K562 (cell line): ENCODE measurements at regions not wholly inside any gene's neighbourhood (a gene's known extent, or its start where the extent isn't known, plus 50 kb on each side); places are given as distances from the start of the nearest gene placed in this dataset.

Experiments used
- ATAC-seq: fragments of 200-7000 bp; cut with Tn5 transposase; 3 replicates; pipeline ENCODE4 v1.9.1; 2020; ENCODE audit warnings: moderate library complexity
- BruUV-seq: library from RNA; stranded (reverse); fragments of 400-500 nt; replicated peaks from 2 replicates; lab custom pipeline; 2021; lab: Mats Ljungman, UMichigan
- CTCF ChIA-PET: fragments of 300-600 bp; formaldehyde crosslinking; extraction: SDS; loops from one replicate; lab custom pipeline; 2021; ENCODE audit warnings: low intra/inter-chr PET ratio; lab: Yijun Ruan, JAX
- POLR2A ChIA-PET: fragments of 300-600, 350-650 bp; sonication (Branson Sonifier 250); formaldehyde crosslinking; extraction: SDS; loops from one replicate; lab custom pipeline; 2021; ENCODE audit warnings: antibody characterized with exemption, inconsistent platforms; lab: Yijun Ruan, JAX
- DNase-seq, 4 experiments: peaks; one replicate each; pipeline versions ENCODE4 v3.0.0 to v3.0.0-alpha.2; 2011 to 2018; ENCODE audit warnings: low spot score in 3 of 4, mixed read lengths in 3 of 4; ENCODE audit errors: extremely low read depth in 1 of 4
- FAIRE-seq: peaks from 2 replicates; lab custom pipeline; 2011; peaks lifted over from hg19 to GRCh38; lab: Jason Lieb, UNC
- H2AFZ ChIP-seq: 2 replicates; pipeline ENCODE4 v1.6.0; 2011; ENCODE audit warnings: low read depth, low read length, control low read depth, inconsistent platforms
- H3K27ac ChIP-seq: fragments of 200-600 bp; 3 replicates; pipeline ENCODE4 v1.8.0; 2011; ENCODE audit warnings: low read depth, mild to moderate bottlenecking, control low read depth, inconsistent platforms, low read length, moderate library complexity, mixed read lengths; ENCODE audit errors: extremely low read depth
- H3K27me3 ChIP-seq, 2 experiments: fragments of 300-600 bp in 1 of 2; 2 replicates in 1 of 2; 3 replicates in 1 of 2; pipeline versions ENCODE4 v1.6.0 to v1.8.0; 2011; ENCODE audit warnings: inconsistent platforms in 2 of 2, low read length in 2 of 2, mild to moderate bottlenecking in 1 of 2, mixed read lengths in 1 of 2, moderate library complexity in 1 of 2; ENCODE audit not compliant: control insufficient read depth in 2 of 2, insufficient read depth in 2 of 2
- H3K36me3 ChIP-seq: fragments of 300-600 bp; 3 replicates; pipeline ENCODE4 v1.8.0; 2011; ENCODE audit warnings: mild to moderate bottlenecking, low read length, inconsistent platforms; ENCODE audit not compliant: control insufficient read depth, insufficient read depth
- H3K4me1 ChIP-seq, 2 experiments: fragments of 200-600 bp in 1 of 2; replicated peaks in 1 of 2; 2 replicates in 1 of 2; 3 replicates in 1 of 2; pipeline versions ENCODE4 v1.5.1 to v1.8.0; 2011; ENCODE audit warnings: inconsistent platforms in 2 of 2, low read length in 2 of 2, mild to moderate bottlenecking in 1 of 2, mixed read lengths in 1 of 2, moderate library complexity in 1 of 2; ENCODE audit not compliant: control insufficient read depth in 2 of 2, insufficient read depth in 2 of 2
- H3K4me2 ChIP-seq: 2 replicates; pipeline ENCODE4 v1.6.1; 2011; ENCODE audit warnings: low read length, control low read depth, inconsistent platforms, mixed read lengths; ENCODE audit not compliant: insufficient read depth
- H3K4me3 ChIP-seq: fragments of 200-600 bp; sonication (generic), shearing (Covaris generic); 2 replicates; pipeline ENCODE4 v1.5.1; 2016; ENCODE audit warnings: control low read depth, inconsistent platforms
- H3K79me2 ChIP-seq: fragments of 200-600 bp; 3 replicates; pipeline ENCODE4 v1.8.0; 2011; ENCODE audit warnings: low read length, inconsistent platforms; ENCODE audit not compliant: control insufficient read depth, insufficient read depth
- H3K9ac ChIP-seq, 2 experiments: 2 replicates each; pipeline versions ENCODE4 v1.6.0 to v1.6.1; 2011; ENCODE audit warnings: low read depth in 2 of 2, low read length in 2 of 2, control low read depth in 1 of 2, inconsistent platforms in 1 of 2, mild to moderate bottlenecking in 1 of 2, mixed read lengths in 1 of 2; ENCODE audit not compliant: insufficient read depth in 1 of 2
- H3K9me1 ChIP-seq: one replicate; pipeline ENCODE4 v1.6.0; 2011; ENCODE audit warnings: inconsistent platforms, mild to moderate bottlenecking, low read length, moderate library complexity; ENCODE audit not compliant: control insufficient read depth, insufficient read depth
- H3K9me3 ChIP-seq: replicated peaks from 2 replicates; pipeline ENCODE4 v1.5.1; 2011; ENCODE audit warnings: low read depth, low read length, inconsistent platforms; ENCODE audit not compliant: control insufficient read depth, insufficient read depth
- H4K20me1 ChIP-seq: replicated peaks from 2 replicates; pipeline ENCODE4 v1.6.1; 2011; ENCODE audit warnings: low read length, inconsistent platforms, mixed read lengths; ENCODE audit not compliant: control insufficient read depth, insufficient read depth
- CEBPG ChIP-seq, 3 experiments: fragments of 200-800 bp in 1 of 3; sonication (Bioruptor generic) in 1 of 3; sonication (generic) in 1 of 3; formaldehyde crosslinking in 1 of 3; IDR thresholded peaks in 2 of 3; conservative IDR thresholded peaks in 1 of 3; 2 replicates each; pipeline versions ENCODE4 v1.6.1 to v1.8.0; 2016 to 2022; ENCODE audit warnings: missing compliant biosample characterization in 2 of 3, missing genetic modification characterization in 2 of 3, mild to moderate bottlenecking in 1 of 3, missing genetic modification reagents in 1 of 3
- DACH1 ChIP-seq: fragments of 450-650 bp; IDR thresholded peaks from 2 replicates; pipeline ENCODE4 v1.6.1; 2018; ENCODE audit not compliant: partially characterized antibody
- FOSL1 ChIP-seq: fragments of 200-800 bp; sonication (Bioruptor generic); conservative IDR thresholded peaks from 2 replicates; pipeline ENCODE4 v1.6.1; 2016; ENCODE audit warnings: missing genetic modification characterization, missing compliant biosample characterization
- HOXB6 ChIP-seq: fragments of 250-450 bp; sonication (Bioruptor Pico); IDR thresholded peaks from 2 replicates; pipeline ENCODE4 v1.5.1; 2022; ENCODE audit warnings: mild to moderate bottlenecking, borderline replicate concordance
- IRF9 ChIP-seq: fragments of 450-650 bp; IDR thresholded peaks from 2 replicates; pipeline ENCODE4 v1.6.1; 2016; ENCODE audit warnings: missing biosample characterization, missing genetic modification characterization
- MXD1 ChIP-seq: fragments of 250-450 bp; sonication (Bioruptor Pico); IDR thresholded peaks from 2 replicates; pipeline ENCODE4 v1.8.0; 2021; ENCODE audit warnings: borderline replicate concordance, mild to moderate bottlenecking, moderate library complexity; ENCODE audit not compliant: poor library complexity, severe bottlenecking
- PKNOX1 ChIP-seq: fragments of 450-650 bp; IDR thresholded peaks from 2 replicates; pipeline ENCODE4 v1.6.1; 2016
- TCF7L2 ChIP-seq: fragments of 150-350 bp; IDR thresholded peaks from 2 replicates; pipeline ENCODE4 v1.6.1; 2016; ENCODE audit warnings: low read depth, mild to moderate bottlenecking, low read length, moderate library complexity
- TEAD4 ChIP-seq, 2 experiments: sonication (generic) in 1 of 2; formaldehyde crosslinking in 1 of 2; IDR thresholded peaks; 2 replicates each; pipeline versions ENCODE4 v1.6.1 to v1.8.0; 2012 to 2022; ENCODE audit warnings: borderline replicate concordance in 1 of 2, inconsistent platforms in 1 of 2, low read length in 1 of 2, mild to moderate bottlenecking in 1 of 2, missing genetic modification reagents in 1 of 2
- TRIM24 ChIP-seq, 2 experiments: fragments of 450-650 bp; IDR thresholded peaks; 2 replicates each; pipeline ENCODE4 v1.6.1; 2016
- WHSC1 ChIP-seq: IDR thresholded peaks from one replicate; pipeline ENCODE4 v1.6.1; 2012; ENCODE audit warnings: low read length, control low read depth, inconsistent platforms
- ZNF609 ChIP-seq: sonication (generic); formaldehyde crosslinking; IDR thresholded peaks from 2 replicates; pipeline ENCODE4 v1.8.1; 2023; ENCODE audit warnings: missing genetic modification reagents, mild to moderate bottlenecking, borderline replicate concordance
- WGBS: fragments of 100-300 bp; shearing (Covaris generic); methylation state at CpG from one replicate; pipeline ENCODE4 v1.1.6; 2016; ENCODE audit warnings: low coverage, mixed read lengths; ENCODE audit not compliant: insufficient coverage; ENCODE audit errors: missing lambda C conversion rate; 5-methylcytosine and 5-hydroxymethylcytosine counted together
- in situ Hi-C: fragments of 300-500 bp; cut with MboI; formaldehyde crosslinking; loops from 4 replicates; pipeline ENCODE4 v1.15.0; 2018; ENCODE audit warnings: inconsistent platforms, mixed read lengths
- intact Hi-C: fragments of 100-400 bp; cut with micrococcal nuclease; formaldehyde crosslinking; loops from 2 replicates; pipeline ENCODE4 v1.14.2; 2022

GRCh38 chr3:152100491-152101132 is 168.1 kb upstream of the MBNL1 start:
- no peak overlapping the region for H3K4me2 ChIP-seq
- no peak overlapping the region for H3K4me3 ChIP-seq
- H3K9me3 ChIP-seq: no peaks in the 10 kb centered on the region
- no peaks in the 10 kb centered on the region for H4K20me1 ChIP-seq
- intact Hi-C loops (no loop called here), in situ Hi-C loops (no loop called here)
- FAIRE-seq (no peak), DNase-seq (peak in 1 of 4 experiments; percentile 34), ATAC-seq (peak; percentile 69)
- no peaks in the 10 kb centered on the region for H3K36me3 ChIP-seq
- H3K9me1 ChIP-seq: no peaks in the 10 kb centered on the region
- H3K27me3 ChIP-seq: no peaks in the 10 kb centered on the region
- no peak overlapping the region for H3K27ac ChIP-seq
- POLR2A ChIA-PET: no interaction called here
- H3K79me2 ChIP-seq: no peaks in the 10 kb centered on the region
- no peak overlapping the region for H3K9ac ChIP-seq
- 0 out of 2 replicates have a peak overlapping the region, but pooled peaks have one; percentile 2 for H2AFZ ChIP-seq
- H3K4me1 ChIP-seq: peaks cover 0 to 20% of the 10 kb centered on the region in 2 experiments; a peak in 3 of 5 replicates
- no TSS peak for BruUV-seq
- CTCF ChIA-PET: no interaction called here
- WGBS: 63% methylated on average over 3 of the region's 3 CpGs
- TF ChIP-seq MXD1 (CRISPR knock-in tag) (no peak), DACH1 (peak; percentile 21), PKNOX1 (0 out of 2 replicates have a peak, but pooled peaks have one; percentile 26), IRF9 (tag) (peak; percentile 98), ZNF609 (CRISPR knock-in tag) (no peak), WHSC1 (no peak), FOSL1 (peak; percentile 39), TRIM24 (IDR thresholded peaks at IDR 0.05) (peak in 1 of 2 experiments; percentile 49; a peak in 1 of 4 replicates), TCF7L2 (no peak), HOXB6 (CRISPR knock-in tag) (no peak), TEAD4 (IDR thresholded peaks at IDR 0.05; ENCODE audit: low read length) (0 out of 2 replicates have a peak, but pooled peaks have one; percentile 16), TEAD4 (CRISPR knock-in tag; IDR thresholded peaks at IDR 0.05; ENCODE audit: borderline replicate concordance) (no peak), CEBPG (CRISPR knock-in tag; IDR thresholded peaks at IDR 0.05) (peak; percentile 97), CEBPG (tag; conservative IDR thresholded peaks at IDR 0.05 in 1 of 2, IDR thresholded peaks at IDR 0.05 in 1 of 2) (peak; percentile 97 to 100)
